MM.1S (cell line): ENCODE measurements at regions not wholly inside any gene's neighbourhood (a gene's known extent, or its start where the extent isn't known, plus 50 kb on each side); places are given as distances from the start of the nearest gene placed in this dataset.

Experiments used
- EZH2 ChIP-seq: fragments of 300-600 bp; sonication (generic); optimal IDR thresholded peaks from 2 replicates; pipeline ENCODE3; 2017; ENCODE audit warnings: low read depth, mild to moderate bottlenecking, antibody characterized with exemption, low read length, mixed read lengths
- TF ChIP-seq, protein P1 (sequence below): fragments of 300-600 bp; sonication (generic); IDR thresholded peaks from 2 replicates; pipeline ENCODE4 v1.5.1; 2016; ENCODE audit warnings: antibody characterized with exemption, low read length, mixed read lengths

DNA sequence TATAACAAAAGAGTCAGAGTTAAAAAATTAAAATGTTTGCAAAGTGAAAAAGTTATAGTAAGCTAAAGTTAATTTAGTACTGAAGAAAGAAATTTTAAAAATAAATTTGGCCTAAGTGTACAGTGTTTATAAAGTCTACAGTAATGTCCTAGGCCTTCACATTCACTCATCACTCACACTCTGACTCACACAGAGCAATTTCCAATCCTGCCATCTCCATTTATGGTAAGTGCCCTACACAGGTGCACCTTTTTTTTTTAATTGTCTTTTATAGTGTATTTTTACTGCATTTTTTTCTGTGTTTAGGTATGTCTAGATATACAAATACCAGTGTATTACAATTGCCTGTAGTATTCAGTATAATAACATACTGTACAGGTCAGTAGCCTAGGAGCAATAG, 562.9 kb downstream of the PIK3C3 start:
- TF ChIP-seq, protein P1, sequence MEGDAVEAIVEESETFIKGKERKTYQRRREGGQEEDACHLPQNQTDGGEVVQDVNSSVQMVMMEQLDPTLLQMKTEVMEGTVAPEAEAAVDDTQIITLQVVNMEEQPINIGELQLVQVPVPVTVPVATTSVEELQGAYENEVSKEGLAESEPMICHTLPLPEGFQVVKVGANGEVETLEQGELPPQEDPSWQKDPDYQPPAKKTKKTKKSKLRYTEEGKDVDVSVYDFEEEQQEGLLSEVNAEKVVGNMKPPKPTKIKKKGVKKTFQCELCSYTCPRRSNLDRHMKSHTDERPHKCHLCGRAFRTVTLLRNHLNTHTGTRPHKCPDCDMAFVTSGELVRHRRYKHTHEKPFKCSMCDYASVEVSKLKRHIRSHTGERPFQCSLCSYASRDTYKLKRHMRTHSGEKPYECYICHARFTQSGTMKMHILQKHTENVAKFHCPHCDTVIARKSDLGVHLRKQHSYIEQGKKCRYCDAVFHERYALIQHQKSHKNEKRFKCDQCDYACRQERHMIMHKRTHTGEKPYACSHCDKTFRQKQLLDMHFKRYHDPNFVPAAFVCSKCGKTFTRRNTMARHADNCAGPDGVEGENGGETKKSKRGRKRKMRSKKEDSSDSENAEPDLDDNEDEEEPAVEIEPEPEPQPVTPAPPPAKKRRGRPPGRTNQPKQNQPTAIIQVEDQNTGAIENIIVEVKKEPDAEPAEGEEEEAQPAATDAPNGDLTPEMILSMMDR = no peak
- TF ChIP-seq EZH2 = no peak
